OCI-LY7 (cell line): ENCODE measurements at regions not wholly inside any gene's neighbourhood (a gene's known extent, or its start where the extent isn't known, plus 50 kb on each side); places are given as distances from the start of the nearest gene placed in this dataset.
"Not testable (repeated sequence)": the region's sequence is repeated elsewhere in the genome, so short reads cannot be mapped to it uniquely, and the experiment has no call there.

Source experiments
- CTCF ChIP-seq: fragments of 200-600 bp; sonication (generic); conservative IDR thresholded peaks from 2 replicates; pipeline ENCODE4 v1.5.1; 2014; ENCODE audit warnings: mild to moderate bottlenecking, antibody characterized with exemption, low read length, moderate library complexity, mixed read lengths
- EZH2phosphoT487 ChIP-seq: fragments of 200-600 bp; sonication (generic); IDR thresholded peaks from 2 replicates; pipeline ENCODE4 v1.6.1; 2018; ENCODE audit warnings: low read depth, borderline replicate concordance, mild to moderate bottlenecking, mixed run types, antibody characterized with exemption, low read length, moderate library complexity, mixed read lengths

DNA sequence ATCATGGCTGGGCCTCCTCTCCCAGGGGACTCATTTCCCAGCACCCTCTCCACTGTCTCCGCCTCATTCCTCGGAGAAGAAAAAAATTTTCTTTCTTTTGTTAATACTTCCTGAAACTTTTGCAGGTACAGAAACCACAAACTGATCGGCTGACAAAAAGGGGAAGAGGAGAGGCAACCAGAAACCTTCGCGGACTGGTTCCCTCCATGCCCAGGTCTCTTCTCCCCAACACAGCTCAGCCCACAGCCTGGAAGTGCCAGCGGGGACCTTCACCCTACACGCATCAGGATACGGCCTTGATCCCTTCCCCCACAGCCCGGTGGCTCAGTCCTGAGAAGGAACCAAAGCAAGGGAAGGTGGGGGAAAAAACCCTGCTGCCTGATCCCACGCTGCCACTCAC is 788.4 kb downstream of the SPATA31A6 start:
- TF ChIP-seq CTCF, EZH2phosphoT487: not testable (repeated sequence)
